GM10266 (cell line): ENCODE measurements at regions not wholly inside any gene's neighbourhood (a gene's known extent, or its start where the extent isn't known, plus 50 kb on each side); places are given as distances from the start of the nearest gene placed in this dataset.

ENCODE experiments used
- DNase-seq: peaks from one replicate; pipeline ENCODE4 v3.0.0; 2012; ENCODE audit errors: extremely low spot score
- CTCF ChIP-seq: IDR thresholded peaks from 2 replicates; pipeline ENCODE4 v1.5.1; 2012; ENCODE audit warnings: mild to moderate bottlenecking, low read depth; ENCODE audit not compliant: control insufficient read depth, insufficient read depth; ENCODE audit errors: missing control alignments

GRCh38 chr6:134442073-134442472 lies 124.2 kb upstream of the SGK1 start:
- DNase-seq = no peak
- TF ChIP-seq CTCF = no peak

DNA sequence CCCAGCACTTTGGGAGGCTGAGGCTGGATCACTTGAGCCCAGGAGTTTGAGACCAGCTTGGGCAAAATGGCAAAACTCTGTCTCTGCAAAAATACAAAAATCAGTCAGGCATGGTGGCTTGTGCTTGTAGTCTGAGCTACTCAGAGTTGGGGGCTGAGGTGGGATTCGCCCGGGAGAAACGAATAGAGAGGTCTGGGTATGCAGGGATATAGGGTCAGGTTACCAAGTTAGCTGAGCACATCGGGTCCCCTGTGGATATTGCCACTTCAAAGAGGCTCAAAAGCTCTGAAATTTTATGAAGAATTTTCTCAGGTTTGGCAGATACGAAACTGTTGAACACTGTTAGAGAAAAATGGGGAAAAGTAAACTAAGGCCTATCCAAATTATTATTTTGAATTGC lies 120.9 kb upstream of the SGK1 start:
- no peak for TF ChIP-seq CTCF
- DNase-seq = no peak

DNA sequence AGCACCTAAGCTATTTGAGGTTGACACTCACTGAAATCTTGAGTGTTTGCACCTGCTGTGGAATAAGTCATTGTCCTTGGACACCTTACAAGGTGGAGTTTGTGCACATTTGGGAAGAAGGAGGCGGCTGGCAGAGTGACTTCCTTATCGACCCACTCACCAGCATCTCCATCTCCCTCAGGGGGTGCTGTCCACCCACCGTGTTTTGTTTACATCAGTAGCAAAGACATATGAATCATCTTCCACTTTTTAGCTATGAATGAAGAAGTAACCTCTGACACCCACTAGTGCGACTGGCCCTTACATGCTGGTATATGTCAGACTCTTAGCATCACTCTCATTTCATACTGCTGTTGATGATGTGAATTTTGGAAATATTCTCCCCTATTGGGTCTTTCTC lies 119.5 kb upstream of the SGK1 start:
- TF ChIP-seq CTCF = peak; percentile 19
- peak; percentile 27 for DNase-seq

- no peak for TF ChIP-seq CTCF
- no peak for DNase-seq
Measured at GRCh38 chr6:134436950-134437349, 119.0 kb upstream of the SGK1 start.

DNA sequence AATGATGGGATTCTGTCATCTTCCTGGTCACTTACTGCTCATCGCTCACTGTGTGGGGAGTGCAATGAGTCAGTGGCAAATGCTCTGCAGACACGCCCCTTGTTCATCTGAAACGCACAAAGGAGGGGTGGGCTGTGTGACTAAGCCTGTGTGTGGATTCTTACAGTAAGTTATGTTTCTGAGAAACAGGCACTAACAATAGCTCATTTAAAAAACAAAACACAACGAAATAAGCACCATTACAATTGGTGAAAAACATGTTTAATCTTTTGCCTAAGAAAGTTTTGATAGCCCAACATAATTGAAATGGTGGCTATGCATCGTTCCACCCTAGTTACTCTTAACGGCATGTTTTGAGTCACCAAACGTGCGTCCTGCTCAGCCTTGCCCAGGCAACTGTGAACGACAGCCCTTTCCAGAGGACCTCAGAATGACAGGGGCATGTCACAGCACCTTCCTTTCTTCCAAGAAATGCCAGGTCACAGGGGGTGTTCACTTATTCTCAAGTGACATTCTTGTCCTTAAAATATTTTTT lies 118.4 kb upstream of the SGK1 start:
- no peak for TF ChIP-seq CTCF
- DNase-seq = peak; percentile 48

- DNase-seq = no peak
- TF ChIP-seq CTCF = no peak
Measured at GRCh38 chr6:134435814-134436280, 117.9 kb upstream of the SGK1 start.

DNA sequence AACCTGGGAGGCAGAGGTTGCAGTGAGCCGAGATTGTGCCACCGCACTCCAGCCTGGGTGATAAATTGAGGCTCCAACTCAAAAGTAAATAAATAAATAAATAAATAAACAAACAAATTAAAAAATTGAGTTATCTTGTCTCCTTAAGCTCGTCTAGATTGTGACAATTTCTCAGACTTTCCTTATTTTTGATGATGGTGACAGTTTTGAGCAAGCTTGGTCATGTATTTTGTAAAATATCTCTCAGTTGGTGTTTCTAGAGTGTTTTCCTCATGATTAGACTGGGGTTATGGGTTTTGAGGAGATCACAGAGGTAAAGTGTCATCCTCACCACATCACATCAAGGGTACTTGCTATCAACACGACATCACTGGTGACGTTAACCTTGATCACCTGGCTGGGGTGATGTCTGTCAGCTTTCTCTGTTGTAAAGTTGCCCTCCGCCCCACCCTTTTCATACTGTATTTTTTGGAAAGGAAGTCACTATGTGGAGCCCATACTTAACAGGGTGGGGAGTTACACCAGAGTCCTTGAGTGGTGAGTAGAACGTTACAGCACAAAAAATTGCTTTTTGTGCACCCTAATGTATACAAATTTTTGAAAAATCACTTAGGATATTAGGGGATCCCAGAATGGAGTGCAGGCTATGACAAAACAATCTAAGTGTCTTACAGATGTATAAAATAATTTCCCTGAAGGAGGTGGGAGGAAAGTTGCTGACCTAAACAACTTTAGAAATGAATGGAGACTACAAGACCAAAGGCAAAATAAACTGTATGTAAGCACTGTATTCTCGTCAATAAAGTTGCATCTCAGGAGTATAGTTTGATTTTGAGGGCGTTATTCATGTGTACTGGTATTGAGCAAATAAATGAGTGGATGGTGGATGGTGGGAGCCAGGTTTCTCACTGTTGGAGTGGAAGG lies 116.4 kb upstream of the SGK1 start:
- no peak for TF ChIP-seq CTCF
- DNase-seq = no peak
